GM19397 (cell line): ENCODE measurements at regions not wholly inside any gene's neighbourhood (a gene's known extent, or its start where the extent isn't known, plus 50 kb on each side); places are given as distances from the start of the nearest gene placed in this dataset.

ENCODE experiments used
- ATAC-seq: cut with Tn5 transposase; IDR thresholded peaks from one replicate; pipeline ENCODE4 v1.9.1; 2021; ENCODE audit warnings: mild to moderate bottlenecking, moderate library complexity; ENCODE audit not compliant: unreplicated experiment

DNA sequence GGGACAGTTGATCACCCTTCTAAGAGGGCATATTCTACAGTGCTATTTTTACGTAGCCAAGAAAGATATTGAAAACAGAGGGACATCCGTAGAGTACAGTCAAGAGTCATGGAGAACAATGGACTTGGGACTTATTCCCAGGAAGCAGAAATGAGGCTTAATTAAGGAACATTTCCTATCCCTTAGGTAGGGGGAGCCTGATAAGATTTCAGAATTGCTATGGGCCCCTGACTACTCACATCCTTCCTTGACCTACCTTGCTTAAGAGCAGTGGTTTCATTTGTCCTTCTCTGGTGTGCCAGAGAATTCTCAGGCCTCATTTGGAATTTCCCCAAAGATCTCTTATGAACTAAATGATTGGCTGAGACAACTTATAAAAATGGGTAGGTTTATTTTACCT lies 189.5 kb upstream of the DTNBP1 start:
- ATAC-seq = no peak

DNA sequence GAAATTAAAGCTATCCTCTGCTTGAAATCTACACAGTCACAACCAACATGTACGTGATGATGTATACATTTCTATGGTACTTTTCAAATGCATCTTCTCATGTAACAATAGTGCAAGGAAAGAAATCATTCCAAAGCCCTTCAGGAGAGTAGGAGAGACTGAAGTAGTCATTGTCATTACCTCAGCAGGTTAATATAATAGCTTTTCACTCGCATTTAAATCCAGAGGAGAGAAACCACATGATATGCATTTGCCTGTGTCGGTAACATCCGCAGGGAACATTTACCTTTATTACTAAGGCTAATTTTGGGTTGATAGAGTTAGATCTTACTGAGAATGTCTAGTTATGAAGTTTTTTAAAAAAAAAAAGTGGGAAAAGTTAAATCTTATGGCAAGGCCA lies 186.6 kb upstream of the DTNBP1 start:
- no peak for ATAC-seq

DNA sequence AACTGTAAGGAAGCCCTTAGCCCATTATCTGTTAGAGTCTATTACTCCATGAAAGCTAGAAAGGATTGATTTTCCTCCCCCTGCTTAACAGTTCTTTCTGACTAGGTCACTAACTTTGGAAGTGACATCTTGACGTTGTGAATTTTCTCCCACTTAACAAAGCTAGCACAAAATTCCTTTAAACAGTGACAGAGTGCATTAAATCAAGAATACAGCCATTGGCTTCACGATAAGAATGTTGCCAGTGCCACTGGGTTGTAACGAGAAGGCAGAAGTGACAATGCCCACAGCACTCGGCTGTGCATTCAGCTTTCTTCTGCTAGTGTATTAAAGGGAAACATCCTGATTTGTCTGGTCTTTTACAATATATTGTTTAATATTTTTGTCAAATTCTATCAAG lies 182.7 kb upstream of the DTNBP1 start:
- no peak for ATAC-seq

DNA sequence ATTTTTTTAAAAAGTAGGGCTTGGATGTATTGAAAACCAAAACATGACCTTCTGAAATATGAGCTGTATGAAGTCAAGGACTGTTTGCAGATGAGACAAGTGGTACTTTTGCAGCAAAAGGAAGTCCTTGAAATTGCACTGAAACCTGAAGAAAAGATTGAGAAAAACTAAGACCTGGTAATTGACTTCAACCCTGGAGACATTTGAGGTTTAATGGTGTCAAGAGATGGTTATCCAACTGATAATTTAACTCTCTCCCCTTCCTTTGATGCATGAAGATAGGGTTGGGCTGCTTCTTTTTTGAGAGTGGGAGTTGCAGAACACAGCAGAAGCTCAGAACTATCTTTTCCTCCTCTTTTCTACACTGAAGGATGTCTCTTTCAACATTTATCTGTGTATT lies 180.9 kb upstream of the DTNBP1 start:
- ATAC-seq = no peak

DNA sequence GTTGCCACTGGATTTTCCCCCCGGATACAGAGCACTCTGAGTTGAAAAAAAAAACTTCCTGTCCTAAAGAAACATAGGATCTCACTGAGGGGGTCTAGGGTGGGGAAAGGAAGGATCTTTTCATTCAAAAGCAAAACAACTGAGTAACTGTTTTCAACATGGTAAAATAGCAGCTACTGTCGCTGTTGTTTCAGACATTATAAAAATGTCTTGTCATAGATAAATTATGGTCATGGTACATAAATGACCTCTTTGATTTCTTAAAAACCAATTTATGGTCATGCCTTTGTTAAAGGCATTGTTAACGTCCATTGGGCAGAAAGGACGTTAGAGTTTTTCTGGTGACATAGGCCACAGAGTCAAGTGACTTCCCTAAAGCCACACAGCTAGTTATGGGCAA lies 180.4 kb upstream of the DTNBP1 start:
- no peak for ATAC-seq

DNA sequence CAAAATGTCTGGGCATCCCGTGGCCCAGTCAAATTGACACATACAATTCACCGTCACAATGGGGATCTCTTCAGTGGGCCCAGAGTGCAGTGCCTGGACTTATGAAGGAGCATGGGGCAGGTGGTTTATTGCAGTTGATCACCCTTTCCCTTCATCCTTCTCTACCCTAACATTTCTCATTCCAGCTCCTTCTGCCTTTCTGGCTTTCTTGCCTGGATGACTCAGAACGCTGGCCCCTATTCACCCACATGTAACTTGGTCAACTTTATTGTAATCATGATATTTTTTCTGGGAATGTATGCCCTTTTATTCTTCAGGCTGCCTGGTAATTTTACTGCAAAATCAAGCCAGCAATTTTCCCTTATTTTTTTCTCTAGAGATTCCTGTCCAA lies 179.9 kb upstream of the DTNBP1 start:
- no peak for ATAC-seq

DNA sequence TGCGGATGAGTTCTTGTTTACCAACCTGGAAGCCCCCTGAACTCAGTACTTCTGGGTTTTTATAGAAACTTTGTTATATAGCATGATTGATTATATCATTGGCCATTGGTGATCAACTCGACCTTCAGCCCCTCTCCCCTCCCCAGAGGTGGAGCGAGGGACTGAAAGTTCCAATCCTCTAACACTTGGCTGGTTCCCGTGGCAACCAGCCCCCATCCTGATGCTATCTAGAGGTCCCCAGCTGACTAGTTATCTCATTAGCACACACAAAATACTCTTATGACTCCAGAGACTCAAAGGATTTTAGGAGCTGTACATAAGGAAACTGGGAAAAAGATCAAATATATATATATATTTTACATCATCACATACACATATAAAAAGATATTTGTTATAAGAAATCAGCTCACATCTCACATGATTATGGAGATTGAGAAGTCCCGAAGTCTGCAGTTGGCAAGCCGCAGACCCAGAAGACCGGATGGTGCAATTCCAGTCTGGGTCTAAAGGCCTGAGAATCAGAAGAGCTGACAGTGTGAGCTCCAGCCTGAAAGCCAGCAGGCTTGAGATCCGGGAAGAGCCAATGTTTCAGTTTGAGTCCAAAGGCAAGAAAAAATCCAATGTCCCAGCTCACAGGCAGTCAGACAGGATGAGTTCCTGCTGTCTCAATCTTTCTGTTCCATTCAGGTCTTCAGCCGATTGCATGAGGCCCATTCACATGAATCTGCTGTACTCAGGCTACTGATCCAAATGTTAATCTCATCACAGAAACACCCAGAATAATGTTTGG lies 179.3 kb upstream of the DTNBP1 start:
- no peak for ATAC-seq

DNA sequence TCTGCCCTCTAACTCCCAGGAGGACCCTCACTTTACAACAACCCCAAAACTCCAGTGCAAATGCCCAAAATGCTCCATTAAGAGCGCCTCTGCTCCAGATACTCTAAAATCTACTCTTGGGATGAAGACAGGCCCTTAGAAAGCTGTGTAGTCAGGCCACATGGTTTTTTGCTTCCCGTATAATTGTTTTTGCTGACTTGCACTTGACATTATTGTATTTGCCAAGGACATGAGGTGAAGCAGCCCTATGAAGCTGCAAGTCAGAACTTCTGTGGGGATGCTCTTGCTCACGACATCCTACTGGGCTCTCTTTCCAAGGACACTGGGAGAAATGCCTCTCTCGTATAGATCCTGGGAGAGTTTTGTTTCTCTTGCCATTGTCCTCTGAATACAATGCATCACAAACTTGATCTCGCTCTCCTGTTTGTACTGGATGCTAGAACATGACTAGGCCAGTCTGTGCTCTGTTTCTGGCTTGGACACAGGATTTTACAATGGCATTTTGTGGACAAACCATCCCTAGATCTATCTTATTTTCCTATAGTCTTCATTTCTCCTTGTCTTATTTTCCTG lies 177.2 kb upstream of the DTNBP1 start:
- no peak for ATAC-seq

DNA sequence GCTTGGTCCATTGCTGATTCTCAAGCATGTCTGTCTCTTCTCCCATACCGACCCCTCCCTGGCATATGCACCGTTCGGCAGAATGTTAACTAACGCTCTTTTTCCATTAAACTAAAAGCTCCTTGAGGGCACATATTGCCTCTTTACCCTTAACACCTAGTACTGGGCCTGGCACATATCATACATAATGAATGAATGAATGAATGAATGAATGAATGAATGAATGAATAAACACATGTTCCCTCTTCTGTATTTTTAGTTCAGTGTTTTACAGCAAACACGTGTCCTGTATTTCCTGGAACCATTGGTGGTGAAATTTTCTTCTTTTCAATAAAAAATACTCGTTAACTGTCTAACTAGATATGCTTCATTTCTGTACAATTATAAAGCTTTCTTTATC lies 174.4 kb upstream of the DTNBP1 start:
- no peak for ATAC-seq

DNA sequence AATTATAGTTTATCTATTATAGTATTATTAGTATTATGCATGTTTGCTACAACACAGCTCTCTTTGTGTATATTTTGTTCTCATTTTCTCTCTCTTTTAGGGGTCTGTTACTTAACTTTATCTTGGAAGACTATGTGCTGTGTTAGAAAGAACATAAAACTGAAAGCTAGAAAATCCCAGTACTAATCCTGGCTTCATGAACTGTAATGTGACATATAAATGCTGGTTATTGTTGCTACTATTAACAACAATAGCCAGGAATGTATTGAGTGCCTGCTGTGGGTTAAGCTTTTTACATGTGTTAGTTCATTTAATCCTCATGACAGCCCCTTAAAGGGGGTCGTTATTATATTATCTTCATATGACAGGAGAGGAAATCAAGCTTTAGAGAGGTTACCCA lies 170.0 kb upstream of the DTNBP1 start:
- ATAC-seq = no peak

DNA sequence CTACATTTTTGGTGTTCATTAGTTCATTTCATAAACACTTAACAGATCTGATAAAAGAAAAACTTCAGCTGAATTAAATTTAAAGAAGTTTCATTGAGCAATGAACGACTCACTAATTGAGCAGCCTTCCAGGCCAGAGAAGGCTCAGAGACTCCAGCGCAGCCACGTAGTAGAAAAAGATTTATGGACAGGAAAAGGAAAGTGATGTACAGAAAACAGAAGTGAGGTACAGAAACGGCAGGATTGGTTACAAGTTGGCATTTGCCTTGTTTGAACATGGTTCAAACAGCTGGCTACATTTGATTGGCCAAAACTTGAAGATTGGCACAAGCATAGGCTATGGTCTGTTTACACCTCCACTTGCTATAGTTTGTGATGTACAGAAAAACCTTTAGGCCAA lies 166.3 kb upstream of the DTNBP1 start:
- no peak for ATAC-seq

DNA sequence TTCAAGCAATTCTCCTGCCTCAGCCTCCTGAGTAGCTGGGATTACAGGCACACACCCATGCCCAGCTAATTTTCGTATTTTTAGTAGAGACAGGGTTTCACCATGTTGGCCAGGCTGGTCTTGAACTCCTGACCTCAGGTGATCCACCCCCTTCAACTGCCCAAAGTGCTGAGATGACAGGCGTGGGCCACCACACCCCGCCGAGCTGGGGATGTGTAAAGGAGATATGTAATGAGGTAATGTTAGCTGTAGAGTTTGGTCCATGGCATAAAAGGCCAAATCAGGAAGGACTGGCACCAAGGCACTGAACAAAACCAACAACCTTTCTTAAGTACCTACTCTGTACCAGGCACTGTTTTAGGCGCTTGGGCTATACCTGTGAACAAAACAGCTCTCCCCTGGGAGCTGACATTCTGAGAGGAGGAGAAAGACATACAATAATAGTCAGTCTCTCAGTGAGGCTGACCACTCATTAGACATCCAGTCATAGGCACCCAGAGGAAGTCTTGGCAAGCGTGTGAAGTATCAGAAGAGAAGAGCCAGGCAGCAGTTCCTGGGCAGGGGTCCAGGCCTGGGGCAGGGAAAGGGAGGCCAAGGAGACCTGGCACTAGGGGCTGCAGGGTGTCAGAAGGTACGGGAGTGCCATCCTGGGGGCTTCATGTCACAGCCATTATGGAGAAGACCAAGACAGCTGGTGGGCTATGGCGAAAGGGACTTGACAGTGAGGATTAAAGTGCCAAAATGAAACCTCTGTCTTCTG lies 164.8 kb upstream of the DTNBP1 start:
- no peak for ATAC-seq

DNA sequence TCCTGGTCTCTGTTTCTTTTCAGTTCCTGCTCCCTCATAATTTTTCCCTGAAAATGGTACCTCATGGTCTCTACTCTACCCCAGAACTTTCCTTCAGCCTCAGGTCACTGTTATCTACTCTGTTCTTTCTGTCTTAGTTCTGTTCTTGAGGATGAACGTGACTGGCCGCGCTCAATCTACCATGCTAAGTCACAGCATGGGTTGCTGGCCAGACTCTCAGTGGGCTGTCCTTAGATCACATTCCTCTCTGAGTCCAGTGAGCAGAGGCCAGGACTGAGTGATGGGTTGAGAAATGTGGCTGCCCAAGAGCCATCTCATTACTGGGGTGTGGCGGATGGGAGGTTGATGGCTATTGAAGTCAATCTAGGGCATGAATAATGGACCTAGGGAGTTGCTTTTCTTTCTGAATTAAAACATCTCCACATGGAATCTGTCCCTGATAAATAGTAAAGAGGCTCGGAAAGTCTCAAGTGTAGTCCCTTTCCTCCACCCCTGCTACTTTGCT lies 164.0 kb upstream of the DTNBP1 start:
- no peak for ATAC-seq

DNA sequence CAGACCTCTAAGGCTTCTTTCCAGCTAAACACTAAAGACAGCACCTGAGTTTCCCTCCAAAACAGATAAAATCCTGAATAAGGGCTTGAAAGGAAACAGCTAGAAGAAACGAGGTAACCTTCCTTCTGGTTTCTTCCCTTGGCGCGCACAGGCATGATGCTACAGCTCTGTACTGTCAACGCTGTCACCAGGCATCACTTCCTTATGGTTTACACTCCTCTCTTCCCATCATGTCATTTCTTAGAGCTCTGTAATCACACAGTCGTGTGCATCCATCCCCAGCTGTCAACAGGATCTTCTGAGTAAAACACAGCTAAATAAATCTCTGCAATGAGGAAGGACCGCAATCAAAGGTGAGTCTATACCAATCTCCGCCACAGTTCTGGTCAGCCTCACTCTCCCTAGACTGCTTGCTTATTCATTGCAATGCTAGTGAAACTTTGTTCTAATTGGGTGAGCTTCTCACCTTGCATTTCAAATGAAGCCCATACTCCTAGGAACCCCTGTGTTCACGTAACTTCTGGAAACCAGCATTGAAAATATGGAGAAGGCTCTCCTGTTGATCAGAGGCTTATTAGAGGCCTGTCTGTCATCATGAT lies 162.6 kb upstream of the DTNBP1 start:
- no peak for ATAC-seq

DNA sequence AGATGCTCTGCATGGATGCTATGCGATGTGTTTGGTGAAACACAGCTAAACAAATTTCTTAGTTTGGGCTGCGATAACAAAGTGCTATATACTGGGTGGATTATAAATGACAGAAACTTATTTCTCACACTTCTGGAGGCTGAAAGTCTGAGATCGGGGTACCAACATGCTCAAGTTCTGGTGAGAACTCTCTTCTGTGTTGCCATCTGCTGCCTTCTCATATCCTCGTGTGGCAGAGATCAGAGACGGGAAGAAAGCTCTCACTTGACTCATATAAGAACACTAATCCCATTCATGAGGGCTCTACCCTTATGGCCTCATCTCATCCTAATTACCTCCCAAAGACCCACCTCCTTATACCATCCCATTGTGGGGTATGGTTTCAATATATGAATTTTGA lies 162.0 kb upstream of the DTNBP1 start:
- ATAC-seq = no peak

DNA sequence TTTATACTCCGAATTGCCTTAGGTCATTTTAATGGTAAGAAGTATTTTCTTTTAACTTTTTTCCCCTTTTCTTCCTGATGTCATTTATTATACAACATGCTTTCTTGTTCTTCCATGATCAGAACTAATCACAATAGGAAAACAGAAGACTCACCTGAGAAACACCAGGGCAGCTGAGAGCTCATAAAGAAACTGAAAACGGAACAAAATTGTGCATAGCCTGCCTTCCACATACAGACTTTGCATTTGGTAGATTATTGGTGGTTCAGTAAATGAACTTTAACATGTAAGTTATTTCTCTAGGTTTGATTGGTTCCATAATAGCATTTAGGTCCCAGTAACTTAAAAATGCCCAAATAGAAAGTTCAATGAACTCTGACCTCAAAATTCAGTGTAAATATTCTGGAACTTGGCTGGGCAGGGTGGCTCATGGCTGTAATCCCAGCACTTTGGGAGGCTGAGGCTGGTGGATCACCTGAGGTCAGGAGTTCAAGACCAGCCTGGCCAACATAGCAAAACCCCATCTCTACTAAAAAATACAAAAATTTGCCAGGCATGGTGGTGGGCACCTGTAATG lies 161.1 kb upstream of the DTNBP1 start:
- ATAC-seq = no peak

DNA sequence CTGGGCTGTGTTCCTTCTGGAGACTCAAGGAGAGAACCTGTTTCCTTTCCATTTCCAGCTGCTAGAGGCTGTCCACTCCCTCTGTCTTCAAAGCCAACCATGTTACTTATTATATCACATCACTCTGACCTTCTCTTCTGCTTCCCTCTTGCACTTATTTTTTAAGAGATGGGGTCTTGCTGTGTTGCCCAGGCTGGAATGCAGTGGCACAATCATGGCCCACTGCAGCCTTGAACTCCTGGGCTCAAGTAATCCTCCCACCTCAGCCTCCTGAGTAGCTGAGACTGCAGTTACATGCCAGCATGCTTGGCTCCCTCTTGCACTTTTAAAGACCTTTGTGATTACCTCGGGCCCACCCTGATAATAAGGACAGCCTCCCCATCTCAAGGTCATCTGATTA lies 160.0 kb upstream of the DTNBP1 start:
- ATAC-seq = no peak

DNA sequence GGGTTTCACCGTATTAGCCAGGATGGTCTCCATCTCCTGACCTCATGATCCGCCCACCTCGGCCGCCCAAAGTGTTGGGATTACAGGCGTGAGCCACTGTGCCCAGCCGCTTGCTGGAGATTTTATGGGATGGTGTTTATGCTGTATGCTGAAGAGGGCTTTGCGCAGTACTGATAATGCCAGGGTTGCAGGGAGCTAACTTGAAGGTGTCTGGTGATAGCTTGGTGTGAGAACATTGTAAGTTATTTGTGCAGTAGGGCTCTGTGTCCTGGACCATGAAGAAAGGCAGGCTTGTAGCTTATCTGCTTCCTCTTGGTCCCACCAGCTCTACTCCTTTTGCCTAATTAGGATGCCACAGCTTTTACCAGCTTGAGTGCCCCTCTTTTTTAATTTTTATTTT lies 157.0 kb upstream of the DTNBP1 start:
- ATAC-seq = no peak

DNA sequence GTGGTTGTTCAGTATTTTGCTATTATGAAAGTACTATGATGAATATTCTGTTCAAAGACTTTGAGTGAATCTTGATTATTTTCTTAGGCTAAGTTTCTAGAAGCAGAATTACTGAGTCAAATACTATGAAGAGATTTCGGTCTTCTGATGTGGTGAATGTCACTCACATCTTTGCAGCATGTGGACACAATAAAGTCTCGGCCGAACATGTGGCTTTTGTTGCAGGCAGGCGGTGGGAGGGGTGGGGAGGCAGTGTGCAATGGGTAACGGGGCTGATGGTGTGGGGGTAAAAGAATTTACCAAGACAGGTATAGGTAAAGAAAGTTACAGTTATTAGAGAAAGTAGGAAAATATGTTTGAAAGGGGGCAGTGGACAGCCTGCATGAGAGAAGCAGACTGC lies 156.4 kb upstream of the DTNBP1 start:
- no peak for ATAC-seq

DNA sequence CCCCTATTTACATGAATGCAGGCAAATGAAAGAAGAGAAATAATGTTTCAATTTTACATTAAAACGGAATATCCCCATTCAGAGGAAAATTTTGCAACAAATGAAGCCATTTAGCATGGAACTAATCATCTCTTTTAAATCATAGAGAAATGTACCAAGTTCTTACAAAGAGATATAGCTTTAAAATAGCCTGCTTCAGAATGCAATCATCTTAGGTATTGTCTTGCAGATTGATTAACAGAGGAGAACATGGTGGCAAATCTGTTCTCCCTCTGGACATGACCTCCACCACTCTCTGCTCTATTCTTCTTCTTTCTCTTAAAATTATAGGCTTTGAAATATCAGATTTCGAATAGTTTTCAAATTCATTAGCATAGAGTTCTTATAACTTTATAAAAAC lies 155.7 kb upstream of the DTNBP1 start:
- no peak for ATAC-seq

DNA sequence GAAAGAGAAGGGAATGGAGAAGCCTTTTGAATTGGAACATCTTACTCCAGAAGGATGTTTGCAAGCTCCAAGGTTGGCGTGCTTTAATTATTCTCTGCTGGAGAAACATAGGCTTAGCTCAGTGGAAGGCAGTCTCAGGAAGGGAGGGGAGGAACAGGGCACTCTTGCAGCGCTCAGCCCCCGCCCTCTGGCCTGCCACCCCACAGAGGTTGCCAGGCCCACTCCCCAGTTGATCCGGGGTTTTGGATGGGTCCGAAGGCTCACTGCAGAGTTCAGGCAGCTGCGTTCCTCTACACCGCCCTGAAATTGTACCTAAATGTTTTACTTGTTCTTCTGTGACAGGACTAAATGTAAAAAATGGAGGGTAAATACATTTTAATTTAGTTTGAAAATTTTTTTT lies 155.2 kb upstream of the DTNBP1 start:
- no peak for ATAC-seq
